AG04449 (cell line): ENCODE measurements at regions not wholly inside any gene's neighbourhood (a gene's known extent, or its start where the extent isn't known, plus 50 kb on each side); places are given as distances from the start of the nearest gene placed in this dataset.

ENCODE experiments used
- CTCF ChIA-PET: fragments of 350-600 bp; formaldehyde crosslinking; extraction: SDS; loops from one replicate; lab custom pipeline; 2021; ENCODE audit warnings: antibody characterized with exemption; lab: Yijun Ruan, JAX
- POLR2A ChIA-PET: fragments of 400-600, 350-600 bp; formaldehyde crosslinking; extraction: SDS; loops from one replicate; lab custom pipeline; 2020; ENCODE audit warnings: antibody characterized with exemption, inconsistent platforms; lab: Yijun Ruan, JAX
- DNase-seq: peaks from one replicate; pipeline ENCODE4 v3.0.0-alpha.2; 2010; ENCODE audit warnings: low read depth, low spot score
- H3K4me3 ChIP-seq: 2 replicates; pipeline ENCODE4 v1.5.1; 2011; ENCODE audit warnings: low read depth, mild to moderate bottlenecking, control low read depth, low read length
- CTCF ChIP-seq: IDR thresholded peaks from one replicate; pipeline ENCODE4 v1.5.1; 2011; ENCODE audit warnings: mild to moderate bottlenecking, moderate library complexity, low read length, control low read depth, inconsistent platforms; ENCODE audit not compliant: insufficient read depth; ENCODE audit errors: missing control alignments

- no peak for TF ChIP-seq CTCF
- H3K4me3 ChIP-seq, result no peak overlapping the region
- DNase-seq, result no peak
- ChIA-PET POLR2A (no interaction called here), CTCF (no interaction called here)
These were observed 108.7 kb upstream of the OTX2 start for GRCh38 chr14:56918849-56919574.

- ChIA-PET CTCF (no interaction called here), POLR2A (no interaction called here)
- TF ChIP-seq CTCF, result no peak
- H3K4me3 ChIP-seq, result no peak overlapping the region
- DNase-seq, result no peak
These were observed 95.0 kb upstream of the OTX2 start for GRCh38 chr14:56905282-56905681.

- TF ChIP-seq CTCF, result no peak
- no peak overlapping the region for H3K4me3 ChIP-seq
- CTCF ChIA-PET, result no interaction called here
- POLR2A ChIA-PET, result no interaction called here
- no peak for DNase-seq
These were observed 93.2 kb upstream of the OTX2 start for GRCh38 chr14:56903304-56903969.

- ChIA-PET CTCF (no interaction called here), POLR2A (no interaction called here)
- no peak for TF ChIP-seq CTCF
- no peak for DNase-seq
- H3K4me3 ChIP-seq, result no peak overlapping the region
These were observed 92.1 kb upstream of the OTX2 start for GRCh38 chr14:56902385-56902784.

GRCh38 chr14:56900726-56901125, 90.4 kb upstream of the OTX2 start:
- no peak for TF ChIP-seq CTCF
- no peak overlapping the region for H3K4me3 ChIP-seq
- ChIA-PET POLR2A (no interaction called here), CTCF (no interaction called here)
- no peak for DNase-seq

- TF ChIP-seq CTCF, result no peak
- H3K4me3 ChIP-seq, result no peak overlapping the region
- no peak for DNase-seq
- ChIA-PET POLR2A (no interaction called here), CTCF (no interaction called here)
These were observed 89.5 kb upstream of the OTX2 start for GRCh38 chr14:56899829-56900228.
